ENCODE measurements at regions not wholly inside any gene's neighbourhood (a gene's known extent, or its start where the extent isn't known, plus 50 kb on each side); places are given as distances from the start of the nearest gene placed in this dataset.

- TF ChIP-seq CTCF (IDR thresholded peaks at IDR 0.05): no peak
- TF ChIP-seq POLR2A (IDR thresholded peaks at IDR 0.05): no peak
These were observed 58.5 kb upstream of the PARVA start for GRCh38 chr11:12318791-12319438.
